ENCODE measurements at regions not wholly inside any gene's neighbourhood (a gene's known extent, or its start where the extent isn't known, plus 50 kb on each side); places are given as distances from the start of the nearest gene placed in this dataset.

DNA sequence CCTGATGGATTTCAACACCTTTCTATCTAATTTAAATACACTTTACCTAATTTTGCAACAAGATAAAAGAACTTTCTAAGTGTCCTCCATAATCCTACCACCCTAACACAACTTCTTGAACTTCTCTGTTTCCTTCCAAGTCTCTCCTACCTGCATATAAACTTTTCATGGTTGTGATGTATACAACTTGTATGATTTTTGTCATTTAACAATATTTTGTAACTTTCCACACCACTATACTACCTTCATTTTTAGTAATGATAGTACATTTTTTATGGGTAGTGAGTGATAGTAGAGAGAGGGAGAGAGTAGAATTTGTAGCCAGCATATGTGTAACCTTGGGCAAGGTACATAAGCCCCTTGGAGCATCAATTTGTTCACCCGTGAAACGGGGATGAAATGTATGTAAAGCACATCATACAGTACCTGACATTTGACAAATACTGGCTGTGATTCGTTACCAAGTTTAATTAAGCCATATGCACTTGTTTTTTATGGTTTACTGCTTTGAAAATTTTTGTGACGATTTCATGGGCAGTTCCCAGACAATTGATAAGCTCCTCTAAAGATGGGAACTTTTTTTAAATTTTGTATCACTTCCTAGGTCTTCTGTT, 177.8 kb upstream of the SLC38A2 start:
- H3K9me2 ChIP-seq (ENCODE audit: low read depth, low read length) = no peaks in the 10 kb centered on the region
- TF ChIP-seq, protein P1, sequence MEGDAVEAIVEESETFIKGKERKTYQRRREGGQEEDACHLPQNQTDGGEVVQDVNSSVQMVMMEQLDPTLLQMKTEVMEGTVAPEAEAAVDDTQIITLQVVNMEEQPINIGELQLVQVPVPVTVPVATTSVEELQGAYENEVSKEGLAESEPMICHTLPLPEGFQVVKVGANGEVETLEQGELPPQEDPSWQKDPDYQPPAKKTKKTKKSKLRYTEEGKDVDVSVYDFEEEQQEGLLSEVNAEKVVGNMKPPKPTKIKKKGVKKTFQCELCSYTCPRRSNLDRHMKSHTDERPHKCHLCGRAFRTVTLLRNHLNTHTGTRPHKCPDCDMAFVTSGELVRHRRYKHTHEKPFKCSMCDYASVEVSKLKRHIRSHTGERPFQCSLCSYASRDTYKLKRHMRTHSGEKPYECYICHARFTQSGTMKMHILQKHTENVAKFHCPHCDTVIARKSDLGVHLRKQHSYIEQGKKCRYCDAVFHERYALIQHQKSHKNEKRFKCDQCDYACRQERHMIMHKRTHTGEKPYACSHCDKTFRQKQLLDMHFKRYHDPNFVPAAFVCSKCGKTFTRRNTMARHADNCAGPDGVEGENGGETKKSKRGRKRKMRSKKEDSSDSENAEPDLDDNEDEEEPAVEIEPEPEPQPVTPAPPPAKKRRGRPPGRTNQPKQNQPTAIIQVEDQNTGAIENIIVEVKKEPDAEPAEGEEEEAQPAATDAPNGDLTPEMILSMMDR (IDR thresholded peaks at IDR 0.05; ENCODE audit: low read length) = no peak
- no peak for TF ChIP-seq EZH2 (IDR thresholded peaks at IDR 0.05; ENCODE audit: borderline replicate concordance, low read length)
- no peaks in the 10 kb centered on the region for H3K79me2 ChIP-seq (ENCODE audit: insufficient read depth, low read length)
- no peaks in the 10 kb centered on the region for H3F3A ChIP-seq (ENCODE audit: insufficient read depth, low read length)
- H3K9me3 ChIP-seq (ENCODE audit: low read length) = no peaks in the 10 kb centered on the region
- H3K36me3 ChIP-seq (ENCODE audit: insufficient read depth, low read length) = no peaks in the 10 kb centered on the region
- H4K20me1 ChIP-seq (ENCODE audit: insufficient read depth, low read length) = no peaks in the 10 kb centered on the region
- no peaks in the 10 kb centered on the region for H3K4me1 ChIP-seq (ENCODE audit: insufficient read depth, low read length, severe bottlenecking)
- no peak overlapping the region for H3K27ac ChIP-seq (ENCODE audit: low read depth, low read length, poor library complexity, severe bottlenecking)
- no peak overlapping the region for H2AFZ ChIP-seq (ENCODE audit: low read length)
- no peak overlapping the region for H3K9ac ChIP-seq (ENCODE audit: low read length)
- H3K27me3 ChIP-seq (ENCODE audit: insufficient read depth, low read length) = 0 out of 2 replicates have a peak, but pooled peaks cover 5% of the 10 kb centered on the region
- no peak overlapping the region for H3K4me3 ChIP-seq (ENCODE audit: low read depth, low read length, poor library complexity, severe bottlenecking)
- H3K4me2 ChIP-seq (ENCODE audit: low read length) = no peak overlapping the region

DNA sequence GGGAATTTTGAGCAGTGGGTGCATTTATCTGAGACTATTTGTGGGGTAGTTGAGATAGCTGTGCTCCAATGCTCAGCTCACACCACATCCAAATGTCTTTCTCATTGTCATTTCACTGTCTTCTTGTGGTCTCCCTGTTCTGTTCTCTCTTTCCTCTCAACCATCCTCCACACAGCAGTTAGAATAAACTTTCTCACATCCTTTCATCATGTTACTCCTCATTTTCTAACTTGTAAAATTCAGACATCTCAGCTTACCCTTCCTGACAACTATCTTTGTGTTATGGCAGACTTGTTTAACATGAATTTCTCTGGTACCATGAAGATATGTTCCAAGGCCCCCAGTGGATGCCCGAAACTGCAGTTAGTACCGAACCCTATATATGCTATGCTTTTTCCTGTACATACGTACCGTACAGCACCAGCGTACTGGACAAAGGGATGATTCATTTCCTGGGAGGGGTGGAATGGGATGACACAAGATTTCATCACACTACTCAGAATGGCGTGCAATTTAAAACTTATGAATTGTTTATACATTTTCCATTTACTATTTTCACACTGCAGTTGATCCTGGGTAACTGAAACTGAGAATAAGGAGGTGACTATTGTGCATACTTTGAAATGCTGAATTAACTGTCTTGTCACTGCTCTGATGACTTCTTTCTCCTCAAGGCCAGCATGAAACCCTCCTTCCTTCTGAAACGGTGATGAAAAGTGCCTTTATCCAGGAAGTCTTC, 177.1 kb upstream of the SLC38A2 start:
- no peak for TF ChIP-seq EZH2 (IDR thresholded peaks at IDR 0.05; ENCODE audit: borderline replicate concordance, low read length)
- TF ChIP-seq, protein P1 (IDR thresholded peaks at IDR 0.05; ENCODE audit: low read length) = no peak
- H3K4me3 ChIP-seq (ENCODE audit: low read depth, low read length, poor library complexity, severe bottlenecking) = no peak overlapping the region
- no peaks in the 10 kb centered on the region for H3K9me3 ChIP-seq (ENCODE audit: low read length)
- no peak overlapping the region for H2AFZ ChIP-seq (ENCODE audit: low read length)
- H3K27ac ChIP-seq (ENCODE audit: low read depth, low read length, poor library complexity, severe bottlenecking) = no peak overlapping the region
- no peaks in the 10 kb centered on the region for H3K9me2 ChIP-seq (ENCODE audit: low read depth, low read length)
- H3K4me1 ChIP-seq (ENCODE audit: insufficient read depth, low read length, severe bottlenecking) = no peaks in the 10 kb centered on the region
- no peaks in the 10 kb centered on the region for H3F3A ChIP-seq (ENCODE audit: insufficient read depth, low read length)
- H4K20me1 ChIP-seq (ENCODE audit: insufficient read depth, low read length) = no peaks in the 10 kb centered on the region
- no peak overlapping the region for H3K9ac ChIP-seq (ENCODE audit: low read length)
- H3K36me3 ChIP-seq (ENCODE audit: insufficient read depth, low read length) = no peaks in the 10 kb centered on the region
- H3K79me2 ChIP-seq (ENCODE audit: insufficient read depth, low read length) = no peaks in the 10 kb centered on the region
- 0 out of 2 replicates have a peak, but pooled peaks cover 5% of the 10 kb centered on the region for H3K27me3 ChIP-seq (ENCODE audit: insufficient read depth, low read length)
- H3K4me2 ChIP-seq (ENCODE audit: low read length) = no peak overlapping the region

DNA sequence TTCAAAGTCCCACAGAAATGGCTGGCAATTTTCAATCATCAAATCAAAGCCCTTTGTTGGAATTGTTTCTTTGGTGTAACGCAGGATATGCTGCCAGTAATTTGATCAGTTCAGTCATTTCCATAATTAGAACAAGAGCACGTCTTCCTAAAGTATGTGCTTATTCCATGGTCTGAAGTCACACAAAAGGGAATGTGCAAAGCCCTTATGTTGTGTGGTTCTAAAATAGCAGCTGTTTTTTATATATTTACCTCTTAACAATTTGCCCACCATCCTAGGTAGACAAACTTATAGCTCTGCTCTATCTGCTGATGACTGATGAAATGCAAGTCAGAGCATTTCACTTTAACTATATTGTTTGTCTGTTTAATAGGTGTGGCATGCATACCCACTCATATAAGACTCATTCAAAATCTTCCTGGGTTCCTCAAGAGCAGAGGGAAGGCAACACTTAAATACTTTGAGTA, 176.1 kb upstream of the SLC38A2 start:
- Histone ChIP-seq H3K4me1 (ENCODE audit: insufficient read depth, low read length, severe bottlenecking) (no peaks in the 10 kb centered on the region), H3K4me2 (ENCODE audit: low read length) (no peak overlapping the region), H3F3A (ENCODE audit: insufficient read depth, low read length) (no peaks in the 10 kb centered on the region)

More for the DNA sequence above, 176.1 kb upstream of the SLC38A2 start:
- Histone ChIP-seq H3K9me2 (ENCODE audit: low read depth, low read length) (no peaks in the 10 kb centered on the region), H3K4me3 (ENCODE audit: low read depth, low read length, poor library complexity, severe bottlenecking) (no peak overlapping the region), H3K79me2 (ENCODE audit: insufficient read depth, low read length) (no peaks in the 10 kb centered on the region), H3K9me3 (ENCODE audit: low read length) (no peaks in the 10 kb centered on the region), H3K27me3 (ENCODE audit: insufficient read depth, low read length) (0 out of 2 replicates have a peak, but pooled peaks cover 5% of the 10 kb centered on the region), H4K20me1 (ENCODE audit: insufficient read depth, low read length) (no peaks in the 10 kb centered on the region), H3K36me3 (ENCODE audit: insufficient read depth, low read length) (no peaks in the 10 kb centered on the region), H3K27ac (ENCODE audit: low read depth, low read length, poor library complexity, severe bottlenecking) (no peak overlapping the region), H2AFZ (ENCODE audit: low read length) (no peak overlapping the region), H3K9ac (ENCODE audit: low read length) (no peak overlapping the region)
- TF ChIP-seq EZH2 (IDR thresholded peaks at IDR 0.05; ENCODE audit: borderline replicate concordance, low read length) = no peak
- TF ChIP-seq, protein P1 (IDR thresholded peaks at IDR 0.05; ENCODE audit: low read length) = no peak
